HCEC 1CT (cell line): ENCODE measurements at regions not wholly inside any gene's neighbourhood (a gene's known extent, or its start where the extent isn't known, plus 50 kb on each side); places are given as distances from the start of the nearest gene placed in this dataset.
"Not testable (repeated sequence)": the region's sequence is repeated elsewhere in the genome, so short reads cannot be mapped to it uniquely, and the experiment has no call there.

Experiments
- DNase-seq: peaks from one replicate; pipeline ENCODE4 v3.0.0-alpha.2; 2017

- no peak for DNase-seq
Observed at GRCh38 chr3:151675858-151676615, 57.7 kb upstream of the AADACL2 start.

DNA sequence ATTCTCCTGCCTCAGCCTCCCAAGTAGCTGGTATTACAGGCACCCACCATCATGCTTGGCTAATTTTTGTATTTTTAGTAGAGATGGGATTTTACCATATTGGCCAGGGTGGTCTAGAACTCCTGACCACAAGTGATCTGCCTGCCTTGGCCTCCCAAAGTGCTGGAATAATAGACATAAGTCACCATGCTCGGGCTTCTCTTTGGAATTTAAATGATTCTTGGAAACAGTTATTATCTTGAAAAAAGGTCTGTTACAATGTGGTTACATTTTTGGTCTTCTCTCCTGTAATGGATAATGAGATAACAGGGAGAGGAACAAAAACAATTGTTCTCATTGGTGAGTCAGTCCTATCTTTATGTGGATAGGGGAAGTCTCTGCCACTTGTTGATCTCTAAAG lies 59.8 kb upstream of the AADACL2 start:
- no peak for DNase-seq

DNA sequence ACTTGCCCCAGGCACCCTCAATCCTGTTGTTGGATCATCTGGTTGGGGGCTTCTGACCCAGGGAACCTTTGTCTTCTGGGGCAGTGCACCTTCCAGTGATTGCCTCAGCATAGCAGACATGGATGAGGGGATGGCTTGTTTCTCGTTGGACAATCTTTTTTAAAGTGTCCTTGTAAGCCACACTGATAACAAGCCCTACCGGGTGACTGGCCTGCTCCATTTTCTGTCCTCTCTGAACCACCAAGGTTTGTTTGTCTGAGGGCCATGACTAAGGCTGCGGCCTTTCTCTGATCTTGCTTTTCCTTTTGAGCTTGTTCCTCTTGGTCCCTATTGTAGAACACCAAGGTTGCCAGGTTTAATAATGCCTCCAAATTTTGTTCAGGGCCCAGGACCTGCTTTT lies 66.0 kb upstream of the AADACL2 start:
- DNase-seq = not testable (repeated sequence)

DNA sequence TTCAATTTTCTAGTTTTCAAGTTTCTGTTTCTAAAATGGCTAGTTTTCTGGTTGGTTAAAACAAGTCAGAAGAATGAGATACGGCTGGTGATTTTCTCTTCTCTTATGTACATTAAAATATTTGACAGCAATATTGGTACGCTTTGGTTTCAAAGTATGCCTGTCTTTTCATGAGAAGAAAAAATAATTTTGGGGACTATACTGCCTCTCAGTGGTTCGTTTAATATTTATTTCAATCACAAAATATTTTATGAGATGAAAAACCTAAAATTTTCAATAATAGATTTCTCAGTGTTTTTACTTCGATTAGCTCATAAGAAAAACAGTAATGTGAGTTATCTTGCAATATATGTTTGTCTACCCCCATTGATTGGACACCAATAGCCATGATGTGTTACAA lies 72.8 kb upstream of the AADACL2 start:
- DNase-seq = no peak

GRCh38 chr3:151644986-151645385 lies 88.7 kb upstream of the AADACL2 start:
- no peak for DNase-seq

DNA sequence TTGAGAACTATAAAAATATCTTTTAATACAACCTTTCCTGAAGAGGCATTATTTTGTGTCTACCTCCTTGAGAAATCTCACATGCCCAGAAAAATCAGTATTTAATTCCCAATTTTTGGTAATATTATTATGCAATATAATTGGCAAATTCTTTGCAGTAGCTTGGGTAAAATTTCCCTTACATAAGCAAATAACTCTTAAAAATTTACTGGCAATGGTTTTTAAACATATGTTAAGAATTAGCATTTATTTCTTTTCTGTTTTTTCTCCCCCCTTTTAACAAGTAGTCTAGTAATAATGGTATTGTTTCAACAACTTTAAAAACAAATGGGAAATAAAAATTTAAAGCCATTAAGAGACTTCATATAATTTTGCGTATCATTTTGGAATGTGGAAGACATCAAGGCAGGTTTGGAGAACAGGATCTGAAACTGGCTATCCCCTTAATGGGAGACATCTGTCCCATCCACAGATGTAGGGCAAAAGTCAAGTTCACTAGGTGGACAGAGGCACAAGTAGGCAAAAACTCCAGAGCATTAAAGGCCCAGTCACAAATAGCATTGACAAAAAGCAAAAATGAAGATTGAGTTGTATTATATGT lies 89.6 kb upstream of the AADACL2 start:
- DNase-seq = no peak

DNA sequence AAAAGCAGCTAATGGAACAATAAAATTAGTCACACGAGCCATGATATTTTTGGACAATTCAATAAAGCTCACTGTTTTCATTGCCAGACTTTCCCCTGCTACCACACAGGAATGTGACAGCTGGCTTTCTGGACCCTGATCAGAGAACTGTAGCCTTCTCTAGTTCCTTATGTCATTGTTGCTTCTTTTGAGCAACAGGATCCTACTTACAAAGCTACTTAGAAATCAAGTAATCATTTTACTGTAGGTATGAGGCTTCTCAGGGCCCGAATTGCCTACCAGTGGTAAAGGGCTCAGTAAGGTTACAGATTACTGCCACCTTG lies 94.3 kb upstream of the AADACL2 start:
- no peak for DNase-seq

DNA sequence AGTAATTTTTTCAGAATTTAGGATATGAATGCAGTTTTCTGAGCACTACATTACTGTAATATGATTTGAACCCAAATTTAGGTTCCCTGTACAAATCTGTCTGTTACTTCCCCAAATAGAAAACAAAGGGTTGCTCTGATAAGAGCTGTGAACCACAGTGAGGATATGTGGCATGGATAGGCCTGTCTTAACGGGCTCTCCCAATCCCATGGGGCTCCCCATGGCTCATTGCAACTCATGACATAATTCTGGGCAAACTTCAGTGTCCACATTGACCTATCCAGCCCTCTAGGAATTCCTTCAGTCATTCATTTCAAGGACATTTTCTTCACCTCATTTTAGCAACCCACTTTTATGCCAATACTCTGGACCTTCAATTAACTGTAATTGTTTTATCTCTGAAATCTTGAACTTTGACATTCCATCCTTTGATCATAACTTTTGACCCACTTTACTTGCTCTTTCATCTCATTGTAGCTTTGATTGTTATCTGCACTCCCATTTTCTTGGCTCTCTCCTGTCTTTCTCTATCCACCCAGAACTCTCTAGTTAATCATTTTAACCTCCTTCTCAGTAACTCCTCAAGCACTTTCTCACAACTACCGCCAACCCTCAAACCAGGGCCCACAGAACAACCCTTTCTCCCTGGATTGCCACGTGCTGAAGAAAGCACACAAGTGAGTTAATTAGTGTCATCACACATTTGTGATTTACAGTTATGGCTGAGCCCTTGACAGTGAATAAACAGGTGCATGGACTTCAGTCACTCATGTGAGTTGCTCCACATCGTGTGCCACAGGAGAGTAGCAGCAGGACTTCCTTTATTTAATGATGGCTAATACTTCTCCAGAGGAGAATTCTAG lies 94.9 kb upstream of the AADACL2 start:
- DNase-seq = no peak

DNA sequence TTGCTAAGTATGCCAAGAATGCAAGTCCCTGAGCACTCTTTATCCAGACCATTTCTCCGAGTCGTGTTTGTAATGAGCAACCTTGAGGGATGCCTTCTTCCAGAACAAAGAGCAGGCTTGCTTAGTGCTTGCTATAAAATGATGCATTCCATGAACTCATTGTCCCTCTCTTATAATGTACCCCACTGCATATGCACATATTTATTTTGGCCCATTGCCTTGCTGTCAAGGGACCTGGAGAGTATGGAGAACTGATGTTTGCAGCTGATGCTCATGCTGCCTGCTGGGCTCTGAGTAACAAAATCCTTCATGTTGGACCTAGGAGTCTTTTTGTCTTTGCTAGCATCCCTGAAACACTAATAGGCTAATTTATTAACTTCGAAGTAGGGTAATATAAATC lies 97.8 kb upstream of the AADACL2 start:
- no peak for DNase-seq

DNA sequence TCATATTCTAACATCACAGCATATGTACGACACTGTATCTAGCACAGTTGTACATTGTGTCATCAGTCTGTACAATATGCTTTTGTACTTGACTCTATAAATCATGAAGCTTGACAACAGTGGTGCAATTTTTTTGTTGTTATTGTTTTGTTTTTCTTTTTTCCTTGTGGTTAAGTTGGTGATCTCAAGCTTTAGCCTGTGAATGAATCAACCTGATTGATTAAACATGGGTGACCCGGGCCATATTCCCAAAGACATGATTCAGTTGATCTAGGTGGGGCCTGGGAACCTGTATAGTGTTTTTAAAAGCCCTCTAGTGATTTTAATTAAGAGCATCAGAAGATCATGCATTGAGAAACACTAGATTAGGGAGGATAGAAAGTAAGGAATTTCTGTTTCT lies 101.8 kb upstream of the AADACL2 start:
- no peak for DNase-seq

DNA sequence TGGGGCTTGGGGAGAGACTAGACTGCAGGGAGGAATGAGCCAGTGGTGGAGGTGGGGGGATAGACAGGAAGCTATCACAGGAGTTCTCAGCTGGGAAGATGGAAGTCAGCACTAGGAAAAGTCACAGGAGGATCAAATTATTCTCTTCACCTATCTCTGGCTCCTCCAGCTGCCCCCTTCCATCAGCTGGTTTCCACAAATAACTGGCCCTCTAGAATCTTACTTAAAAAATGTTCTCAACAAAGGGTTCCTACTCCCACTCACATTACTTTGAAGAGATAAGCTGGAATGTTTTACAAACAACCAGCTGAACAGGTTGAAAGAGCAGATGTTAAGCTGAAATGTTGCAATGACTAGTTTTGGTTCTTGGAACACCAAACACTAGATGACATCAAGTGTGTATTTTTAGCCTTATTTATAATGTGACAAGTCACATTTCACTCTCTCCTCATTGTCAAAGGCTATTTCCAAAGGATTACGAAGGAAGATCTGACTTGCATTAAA lies 102.7 kb upstream of the AADACL2 start:
- no peak for DNase-seq

DNA sequence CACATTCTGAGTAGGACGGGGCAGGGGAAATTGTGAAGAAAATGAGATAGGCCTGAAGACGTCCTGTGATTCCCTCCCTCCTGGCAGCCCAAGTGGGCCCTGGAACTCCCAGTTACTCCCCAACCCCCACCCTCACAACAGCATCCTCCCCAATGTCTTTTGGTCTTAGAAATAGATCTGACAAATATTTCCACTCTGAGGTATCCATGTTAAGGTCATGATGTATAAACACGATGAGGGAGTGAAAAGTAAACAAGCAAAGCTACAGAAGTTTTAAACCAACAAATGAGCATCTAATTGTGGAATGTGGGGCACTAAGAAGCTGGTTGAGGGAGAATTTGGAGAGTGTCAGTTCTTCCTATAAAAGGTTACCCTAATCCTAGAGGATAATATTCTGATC lies 103.7 kb upstream of the AADACL2 start:
- DNase-seq = no peak

DNA sequence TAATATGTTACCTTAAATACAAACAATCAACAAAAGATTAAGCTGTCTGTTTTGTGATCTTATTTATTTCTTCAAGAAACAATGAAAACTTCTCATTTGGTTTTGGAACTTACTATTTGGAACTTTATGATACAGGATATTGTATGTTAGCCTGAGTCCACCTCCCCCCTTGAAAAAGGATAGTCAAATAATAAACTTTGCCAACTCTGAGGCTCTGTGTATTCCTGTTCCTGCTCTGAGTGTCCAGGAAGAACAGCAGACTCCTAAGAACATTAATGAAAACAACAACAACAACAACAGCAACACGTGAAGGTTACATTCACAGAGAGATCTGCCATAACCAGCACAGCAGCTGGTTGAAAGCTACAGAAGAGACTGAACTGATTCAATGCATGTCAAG lies 108.1 kb upstream of the AADACL2 start:
- no peak for DNase-seq

- no peak for DNase-seq
Observed at GRCh38 chr3:151625086-151625485, 108.6 kb upstream of the AADACL2 start.

GRCh38 chr3:151620071-151620470 lies 113.7 kb upstream of the AADACL2 start:
- no peak for DNase-seq

- no peak for DNase-seq
Observed at GRCh38 chr3:151615464-151615863, 118.3 kb upstream of the AADACL2 start.

DNA sequence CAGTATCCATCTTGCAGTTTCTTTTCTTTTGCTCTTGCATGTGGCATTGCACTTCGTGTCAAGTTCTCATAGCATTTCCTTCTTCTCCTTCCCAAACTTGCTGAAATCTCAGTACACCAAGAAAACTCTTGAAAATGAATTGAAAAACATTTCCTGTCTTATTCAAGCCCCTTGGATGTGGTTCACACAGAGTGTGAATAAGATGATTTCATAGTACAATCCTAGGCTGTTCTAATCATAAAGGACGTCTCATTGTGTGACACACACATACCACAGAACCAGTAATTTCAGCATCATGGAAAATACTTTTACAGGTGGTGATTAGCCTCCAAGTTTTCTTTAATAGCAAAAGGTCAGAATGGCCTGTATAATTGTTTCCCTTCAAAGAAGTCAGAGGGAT lies 121.6 kb upstream of the AADACL2 start:
- DNase-seq = no peak

DNA sequence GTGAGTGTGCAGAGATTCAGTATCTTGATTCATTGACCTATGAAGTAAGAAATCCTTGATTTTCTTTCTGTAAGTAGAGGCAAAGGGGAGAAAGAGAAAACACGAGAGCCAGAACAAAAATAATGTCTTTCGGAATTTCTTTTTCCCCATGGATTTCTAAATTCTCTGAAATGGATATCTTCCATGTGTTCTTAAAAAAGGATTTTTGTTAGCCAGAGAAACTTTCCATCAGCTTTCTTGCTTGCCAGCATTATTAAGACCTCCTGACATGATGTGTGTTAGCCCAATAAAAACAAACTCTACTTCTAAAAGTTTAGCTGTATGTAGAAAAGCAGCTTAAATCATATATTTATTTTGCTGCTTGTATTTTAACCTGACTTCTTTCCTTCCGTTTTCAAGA lies 122.3 kb upstream of the AADACL2 start:
- DNase-seq = no peak

- DNase-seq = no peak
Observed at GRCh38 chr3:151609491-151609890, 124.2 kb upstream of the AADACL2 start.

GRCh38 chr3:151604891-151605290 lies 128.8 kb upstream of the AADACL2 start:
- DNase-seq = no peak

GRCh38 chr3:151600783-151601182 lies 132.9 kb upstream of the AADACL2 start:
- DNase-seq = no peak

DNA sequence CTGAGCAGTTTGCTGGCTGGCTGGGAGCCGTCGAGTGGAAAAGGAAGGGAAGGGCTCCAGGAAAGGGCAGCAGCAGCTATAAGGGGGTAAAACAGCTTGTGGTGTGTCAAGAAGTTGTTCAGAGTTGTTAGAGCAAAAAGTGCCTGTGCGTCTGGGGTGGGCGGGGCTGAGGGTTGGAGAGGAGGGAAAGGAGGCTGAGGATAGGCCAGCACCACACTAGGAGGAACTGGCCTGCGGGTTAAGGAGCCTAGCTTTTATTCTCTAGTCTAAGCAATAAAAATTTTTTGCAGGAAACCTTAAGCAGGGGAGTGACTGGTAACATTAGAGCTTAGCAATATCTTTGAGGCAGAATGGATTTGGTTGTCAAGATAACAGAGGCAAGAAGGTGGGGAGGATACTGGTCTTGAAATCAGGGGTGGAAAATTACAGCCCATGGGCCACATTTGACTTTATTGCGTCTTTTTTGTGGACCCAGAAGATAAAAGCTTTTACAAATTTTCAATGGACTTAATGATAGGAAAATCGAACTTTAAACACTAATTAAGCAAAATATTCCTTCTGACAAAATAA lies 134.5 kb upstream of the AADACL2 start:
- no peak for DNase-seq

- no peak for DNase-seq
Observed at GRCh38 chr3:151596940-151597339, 136.1 kb upstream of the IGSF10 start.

DNA sequence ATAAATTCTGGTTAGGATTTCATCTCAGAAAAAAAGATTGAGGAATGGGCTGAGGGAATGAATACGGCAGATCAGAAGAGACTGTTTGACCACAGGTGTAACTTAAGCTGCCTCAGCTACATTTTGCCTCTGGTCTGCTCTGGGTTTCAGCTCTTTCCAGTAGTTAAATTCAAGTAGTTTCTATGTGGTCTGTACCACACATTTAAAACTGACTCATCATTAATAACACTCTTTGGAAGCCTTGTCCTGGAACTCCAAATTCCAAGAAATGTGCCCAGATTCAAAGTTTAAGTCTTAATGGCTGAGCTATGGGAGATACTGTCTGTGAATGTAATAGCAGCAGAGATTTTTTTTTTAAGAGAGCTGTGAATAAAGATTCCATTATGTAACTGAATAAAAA lies 133.1 kb upstream of the IGSF10 start:
- DNase-seq = no peak
